ENCODE measurements at regions not wholly inside any gene's neighbourhood (a gene's known extent, or its start where the extent isn't known, plus 50 kb on each side); places are given as distances from the start of the nearest gene placed in this dataset.

DNA sequence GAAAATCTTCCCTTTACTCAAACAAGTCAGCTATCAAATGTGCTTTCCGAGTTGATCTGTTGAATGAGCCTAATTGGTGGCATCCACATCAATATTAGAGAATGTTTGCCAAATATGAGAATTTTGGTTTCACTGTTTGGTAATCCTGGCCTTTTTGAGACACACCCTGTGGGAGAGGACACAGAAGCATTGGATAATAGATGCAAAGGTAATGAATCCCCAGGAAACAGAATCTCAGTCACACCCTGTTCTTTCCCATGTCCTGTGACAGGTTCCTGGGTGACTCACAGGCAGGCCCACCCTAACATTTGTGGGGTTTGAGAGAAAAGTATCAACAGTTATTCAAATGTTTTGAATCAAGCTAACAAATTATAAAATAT is 99.8 kb upstream of the PELI1 start:
- no peak overlapping the region for H3K4me3 ChIP-seq
- no peaks in the 10 kb centered on the region for H3K27me3 ChIP-seq (replicated peaks; ENCODE audit: insufficient read depth)
- TF ChIP-seq, protein P1, sequence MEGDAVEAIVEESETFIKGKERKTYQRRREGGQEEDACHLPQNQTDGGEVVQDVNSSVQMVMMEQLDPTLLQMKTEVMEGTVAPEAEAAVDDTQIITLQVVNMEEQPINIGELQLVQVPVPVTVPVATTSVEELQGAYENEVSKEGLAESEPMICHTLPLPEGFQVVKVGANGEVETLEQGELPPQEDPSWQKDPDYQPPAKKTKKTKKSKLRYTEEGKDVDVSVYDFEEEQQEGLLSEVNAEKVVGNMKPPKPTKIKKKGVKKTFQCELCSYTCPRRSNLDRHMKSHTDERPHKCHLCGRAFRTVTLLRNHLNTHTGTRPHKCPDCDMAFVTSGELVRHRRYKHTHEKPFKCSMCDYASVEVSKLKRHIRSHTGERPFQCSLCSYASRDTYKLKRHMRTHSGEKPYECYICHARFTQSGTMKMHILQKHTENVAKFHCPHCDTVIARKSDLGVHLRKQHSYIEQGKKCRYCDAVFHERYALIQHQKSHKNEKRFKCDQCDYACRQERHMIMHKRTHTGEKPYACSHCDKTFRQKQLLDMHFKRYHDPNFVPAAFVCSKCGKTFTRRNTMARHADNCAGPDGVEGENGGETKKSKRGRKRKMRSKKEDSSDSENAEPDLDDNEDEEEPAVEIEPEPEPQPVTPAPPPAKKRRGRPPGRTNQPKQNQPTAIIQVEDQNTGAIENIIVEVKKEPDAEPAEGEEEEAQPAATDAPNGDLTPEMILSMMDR (IDR thresholded peaks at IDR 0.05), result no peak
- DNase-seq (ENCODE audit: low spot score) (no peak), ATAC-seq (ENCODE audit: insufficient number of reproducible peaks, low FRiP score, low read depth) (no peak)
- no peak overlapping the region for H3K27ac ChIP-seq
- no peaks in the 10 kb centered on the region for H3K36me3 ChIP-seq
- H3K4me1 ChIP-seq (ENCODE audit: control insufficient read depth in 1 of 2, low read depth in 2 of 2), result peaks cover 3 to 8% of the 10 kb centered on the region in 2 donors
- no peaks in the 10 kb centered on the region for H3K9me3 ChIP-seq

DNA sequence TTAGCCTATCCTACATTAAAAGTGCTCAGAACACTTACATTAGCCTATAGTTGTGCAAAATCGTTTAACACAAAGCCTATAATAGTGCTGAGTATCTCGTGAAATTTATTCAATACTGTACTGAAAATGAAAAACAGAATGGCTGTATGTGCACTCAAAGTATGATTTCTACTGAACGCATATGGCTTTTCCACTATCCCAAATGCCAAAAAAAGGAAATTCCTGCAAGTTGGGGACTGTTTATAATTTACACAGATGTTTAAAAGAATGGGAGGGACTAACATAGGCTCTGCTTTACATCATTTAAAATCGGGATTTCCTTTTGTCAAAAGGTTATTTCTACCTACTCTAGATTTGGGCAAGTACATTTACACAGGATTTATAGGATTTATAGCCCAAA is 101.4 kb upstream of the PELI1 start:
- DNase-seq (ENCODE audit: low spot score) (no peak), ATAC-seq (ENCODE audit: insufficient number of reproducible peaks, low FRiP score, low read depth) (no peak)
- TF ChIP-seq, protein P1 (IDR thresholded peaks at IDR 0.05), result no peak
- no peaks in the 10 kb centered on the region for H3K9me3 ChIP-seq
- H3K4me1 ChIP-seq (ENCODE audit: control insufficient read depth in 1 of 2, low read depth in 2 of 2), result peaks cover 3 to 8% of the 10 kb centered on the region in 2 donors
- no peak overlapping the region for H3K4me3 ChIP-seq
- no peaks in the 10 kb centered on the region for H3K27me3 ChIP-seq (replicated peaks; ENCODE audit: insufficient read depth)
- H3K36me3 ChIP-seq, result no peaks in the 10 kb centered on the region
- H3K27ac ChIP-seq, result no peak overlapping the region

DNA sequence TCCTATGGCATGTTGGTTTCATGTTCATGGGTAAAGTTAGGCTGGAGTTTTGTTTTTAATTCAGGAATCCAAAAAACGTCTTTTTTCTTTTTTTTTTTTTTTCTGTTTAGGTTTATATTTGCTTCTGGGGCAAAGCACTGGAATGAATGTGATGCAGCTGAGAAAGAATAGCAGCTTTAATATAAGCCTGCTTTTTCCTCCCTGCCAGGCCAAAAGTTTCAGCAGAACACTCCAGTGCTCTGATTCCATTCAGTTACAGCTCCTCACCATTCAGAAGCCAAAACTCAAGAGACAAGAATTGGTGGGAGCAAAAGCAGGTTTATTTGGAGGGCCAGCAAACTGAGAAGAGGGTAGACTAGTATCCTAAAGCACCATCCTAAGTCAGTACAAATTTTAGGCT is 102.7 kb upstream of the PELI1 start:
- H3K27ac ChIP-seq, result no peak overlapping the region
- H3K9me3 ChIP-seq, result no peaks in the 10 kb centered on the region
- TF ChIP-seq, protein P1 (IDR thresholded peaks at IDR 0.05), result no peak
- ATAC-seq (ENCODE audit: insufficient number of reproducible peaks, low FRiP score, low read depth) (no peak), DNase-seq (ENCODE audit: low spot score) (no peak)
- H3K36me3 ChIP-seq, result no peaks in the 10 kb centered on the region
- peaks cover 3 to 8% of the 10 kb centered on the region in 2 donors for H3K4me1 ChIP-seq (ENCODE audit: control insufficient read depth in 1 of 2, low read depth in 2 of 2)
- no peak overlapping the region for H3K4me3 ChIP-seq
- H3K27me3 ChIP-seq (replicated peaks; ENCODE audit: insufficient read depth), result no peaks in the 10 kb centered on the region

DNA sequence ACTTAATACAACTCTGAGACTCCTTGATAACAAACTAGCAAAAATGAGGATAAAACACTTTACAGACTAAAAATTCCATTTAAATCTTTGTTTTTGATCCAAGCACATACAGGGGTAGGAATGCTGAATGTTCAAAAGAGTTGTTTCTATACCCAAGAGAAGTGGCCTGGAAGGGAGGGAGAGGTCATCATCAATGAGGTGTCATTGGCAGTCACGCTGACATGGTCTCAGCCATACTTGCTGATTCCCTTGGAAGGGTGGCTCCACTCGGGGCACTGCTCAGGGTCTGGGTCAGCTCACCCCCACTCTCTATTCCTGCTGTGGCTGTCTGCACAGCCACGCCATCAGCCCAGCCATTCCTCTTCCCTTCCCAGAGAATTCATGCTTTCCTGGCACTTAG is 105.2 kb upstream of the PELI1 start:
- no peaks in the 10 kb centered on the region for H3K36me3 ChIP-seq
- no peak for ATAC-seq (ENCODE audit: insufficient number of reproducible peaks, low FRiP score, low read depth)
- H3K27me3 ChIP-seq (replicated peaks; ENCODE audit: insufficient read depth), result no peaks in the 10 kb centered on the region
- H3K27ac ChIP-seq, result no peak overlapping the region
- no peak for DNase-seq (ENCODE audit: low spot score)
- H3K9me3 ChIP-seq, result no peaks in the 10 kb centered on the region
- no peak overlapping the region for H3K4me3 ChIP-seq
- peaks cover 3 to 8% of the 10 kb centered on the region in 2 donors for H3K4me1 ChIP-seq (ENCODE audit: control insufficient read depth in 1 of 2, low read depth in 2 of 2)
- TF ChIP-seq, protein P1 (IDR thresholded peaks at IDR 0.05), result no peak

DNA sequence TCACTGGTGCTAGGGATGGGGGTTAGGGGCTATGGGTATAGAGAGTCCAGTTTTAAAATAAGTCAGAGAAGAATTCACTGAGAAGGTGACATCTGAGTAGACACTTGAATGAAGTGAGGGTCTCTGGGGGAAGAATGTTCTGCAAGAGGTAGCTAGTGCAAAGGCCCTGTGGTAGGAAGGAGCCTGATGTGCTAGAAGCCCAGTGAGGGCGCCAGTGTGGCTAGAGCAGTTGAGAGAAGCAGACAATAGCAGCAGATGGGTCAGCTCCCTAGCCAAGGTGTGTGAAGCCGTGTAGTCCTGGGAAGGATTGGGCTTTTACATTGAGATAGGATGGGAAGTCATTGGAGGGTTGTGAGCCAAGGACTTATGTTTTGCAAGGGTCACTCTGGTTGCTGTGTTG is 105.8 kb upstream of the PELI1 start:
- TF ChIP-seq, protein P1 (IDR thresholded peaks at IDR 0.05), result no peak
- DNase-seq (ENCODE audit: low spot score), result no peak
- ATAC-seq (ENCODE audit: insufficient number of reproducible peaks, low FRiP score, low read depth), result no peak

More for the DNA sequence above, 105.8 kb upstream of the PELI1 start:
- Histone ChIP-seq H3K27me3 (replicated peaks; ENCODE audit: insufficient read depth) (no peaks in the 10 kb centered on the region), H3K36me3 (no peaks in the 10 kb centered on the region), H3K4me3 (no peak overlapping the region), H3K9me3 (no peaks in the 10 kb centered on the region), H3K27ac (no peak overlapping the region), H3K4me1 (ENCODE audit: control insufficient read depth in 1 of 2, low read depth in 2 of 2) (peaks cover 3 to 8% of the 10 kb centered on the region in 2 donors)
